A549 (cell line): ENCODE measurements at regions not wholly inside any gene's neighbourhood (a gene's known extent, or its start where the extent isn't known, plus 50 kb on each side); places are given as distances from the start of the nearest gene placed in this dataset.
A peak's percentile ranks its signal among the peaks of the same experiment; 100 is the strongest.

Experiments
- ATAC-seq, 2 experiments: fragments of 200-7000 bp in 1 of 2; fragments of >200 bp in 1 of 2; cut with Nextera tagmentation in 1 of 2; cut with Tn5 transposase in 1 of 2; 3 replicates each; pipeline versions ENCODE4 v1.8.0 to v1.9.1; 2018 to 2020; ENCODE audit warnings: mild to moderate bottlenecking in 1 of 2, moderate library complexity in 1 of 2
- CTCF ChIA-PET: fragments of 300-600 bp; sonication (Branson Sonifier 250); formaldehyde crosslinking; extraction: SDS; loops from one replicate; lab custom pipeline; 2021; ENCODE audit warnings: antibody characterized with exemption, inconsistent platforms; lab: Yijun Ruan, JAX
- POLR2A ChIA-PET: fragments of 350-600 bp; formaldehyde crosslinking; extraction: SDS; loops from one replicate; lab custom pipeline; 2021; ENCODE audit warnings: antibody characterized with exemption, inconsistent platforms; lab: Yijun Ruan, JAX
- DNase-seq, 2 experiments: peaks; one replicate each; pipeline versions ENCODE4 v3.0.0 to v3.0.0-alpha.2; 2011 to 2016; ENCODE audit warnings: low read depth in 1 of 2, low spot score in 1 of 2
- FAIRE-seq: peaks from 2 replicates; lab custom pipeline; 2011; peaks lifted over from hg19 to GRCh38; lab: Jason Lieb, UNC
- H3K27ac ChIP-seq, 2 experiments: fragments of >200 bp; sonication (Bioruptor Twin); formaldehyde crosslinking; 3 replicates each; pipeline ENCODE4 v1.5.1; 2016 to 2017
- H3K4me1 ChIP-seq: fragments of >200 bp; sonication (Bioruptor Twin); formaldehyde crosslinking; 3 replicates; pipeline ENCODE4 v1.6.1; 2016
- H3K4me2 ChIP-seq: fragments of >200 bp; sonication (Bioruptor Twin); formaldehyde crosslinking; 3 replicates; pipeline ENCODE4 v1.6.1; 2016
- H3K4me3 ChIP-seq: fragments of >200 bp; sonication (Bioruptor Twin); formaldehyde crosslinking; 3 replicates; pipeline ENCODE4 v1.5.1; 2016
- H3K9me3 ChIP-seq: fragments of >200 bp; sonication (Bioruptor Twin); formaldehyde crosslinking; 3 replicates; pipeline ENCODE4 v1.6.1; 2016
- CBX8 ChIP-seq: fragments of 200-600 bp; sonication (generic); IDR thresholded peaks from 2 replicates; pipeline ENCODE4 v1.6.1; 2016
- CHD2 ChIP-seq: fragments of 150-350 bp; IDR thresholded peaks from 2 replicates; pipeline ENCODE4 v1.6.1; 2014; ENCODE audit warnings: low read length; ENCODE audit not compliant: partially characterized antibody
- E2F6 ChIP-seq: IDR thresholded peaks from 2 replicates; pipeline ENCODE4 v1.6.1; 2012; ENCODE audit warnings: low read depth, borderline replicate concordance
- ELK1 ChIP-seq: fragments of 150-350 bp; IDR thresholded peaks from 2 replicates; pipeline ENCODE4 v1.6.1; 2014; ENCODE audit warnings: low read depth, mild to moderate bottlenecking, low read length
- ESRRA ChIP-seq: fragments of 150-350 bp; IDR thresholded peaks from 2 replicates; pipeline ENCODE4 v1.6.1; 2014; ENCODE audit warnings: mild to moderate bottlenecking, low read length, borderline replicate concordance
- FOSB ChIP-seq: fragments of 250-450 bp; sonication (Bioruptor Pico); IDR thresholded peaks from 2 replicates; pipeline ENCODE4 v1.5.0; 2020; ENCODE audit warnings: mild to moderate bottlenecking, moderate library complexity
- HOXA7 ChIP-seq: fragments of 250-450 bp; sonication (Bioruptor Pico); IDR thresholded peaks from 2 replicates; pipeline ENCODE4 v1.5.0; 2020; ENCODE audit warnings: mild to moderate bottlenecking, moderate library complexity
- JUNB ChIP-seq: fragments of >200 bp; sonication (Bioruptor Twin); formaldehyde crosslinking; IDR thresholded peaks from 2 replicates; pipeline ENCODE4 v1.6.1; 2016
- KDM5A ChIP-seq: fragments of 200-600 bp; sonication (generic); IDR thresholded peaks from 2 replicates; pipeline ENCODE4 v1.6.1; 2016; ENCODE audit warnings: antibody characterized with exemption, mild to moderate bottlenecking
- MAFK ChIP-seq: fragments of 450-650 bp; IDR thresholded peaks from 2 replicates; pipeline ENCODE4 v1.6.1; 2014; ENCODE audit not compliant: partially characterized antibody
- NPAS2 ChIP-seq: fragments of 250-450 bp; sonication (Bioruptor Pico); IDR thresholded peaks from 2 replicates; pipeline ENCODE4 v1.8.0; 2022; ENCODE audit warnings: mild to moderate bottlenecking, moderate library complexity, borderline replicate concordance
- POLR2A ChIP-seq: IDR thresholded peaks from 2 replicates; pipeline ENCODE4 v1.6.1; 2012; ENCODE audit warnings: mild to moderate bottlenecking, low read length
- POLR2AphosphoS2 ChIP-seq: conservative IDR thresholded peaks from 2 replicates; pipeline ENCODE4 v1.6.1; 2012; ENCODE audit warnings: low read length, improper control_type of control experiment, inconsistent platforms
- RAD21 ChIP-seq, 2 experiments: fragments of >200 bp in 1 of 2; sonication (Bioruptor Twin) in 1 of 2; formaldehyde crosslinking in 1 of 2; IDR thresholded peaks in 1 of 2; conservative IDR thresholded peaks in 1 of 2; 2 replicates in 1 of 2; 3 replicates in 1 of 2; pipeline ENCODE4 v1.6.1; 2012 to 2018; ENCODE audit warnings: inconsistent platforms in 1 of 2
- RARB ChIP-seq: fragments of 250-450 bp; sonication (Bioruptor Pico); IDR thresholded peaks from 2 replicates; pipeline ENCODE4 v1.8.0; 2021; ENCODE audit warnings: mild to moderate bottlenecking, moderate library complexity
- SMC3 ChIP-seq: fragments of >200 bp; sonication (Bioruptor Twin); formaldehyde crosslinking; IDR thresholded peaks from 3 replicates; pipeline ENCODE4 v1.6.1; 2018; ENCODE audit warnings: inconsistent platforms
- ZC3H11A ChIP-seq: fragments of 450-650 bp; IDR thresholded peaks from 2 replicates; pipeline ENCODE4 v1.6.1; 2014; ENCODE audit warnings: antibody characterized with exemption, mild to moderate bottlenecking
- WGBS: methylation state at CpG from one replicate; pipeline ENCODE4 v1.1.6; 2017; ENCODE audit errors: missing lambda C conversion rate; 5-methylcytosine and 5-hydroxymethylcytosine counted together
- TF ChIP-seq, protein P1 (sequence below): fragments of >200 bp; sonication (Bioruptor Twin); formaldehyde crosslinking; IDR thresholded peaks from 3 replicates; pipeline ENCODE4 v1.6.1; 2016

DNA sequence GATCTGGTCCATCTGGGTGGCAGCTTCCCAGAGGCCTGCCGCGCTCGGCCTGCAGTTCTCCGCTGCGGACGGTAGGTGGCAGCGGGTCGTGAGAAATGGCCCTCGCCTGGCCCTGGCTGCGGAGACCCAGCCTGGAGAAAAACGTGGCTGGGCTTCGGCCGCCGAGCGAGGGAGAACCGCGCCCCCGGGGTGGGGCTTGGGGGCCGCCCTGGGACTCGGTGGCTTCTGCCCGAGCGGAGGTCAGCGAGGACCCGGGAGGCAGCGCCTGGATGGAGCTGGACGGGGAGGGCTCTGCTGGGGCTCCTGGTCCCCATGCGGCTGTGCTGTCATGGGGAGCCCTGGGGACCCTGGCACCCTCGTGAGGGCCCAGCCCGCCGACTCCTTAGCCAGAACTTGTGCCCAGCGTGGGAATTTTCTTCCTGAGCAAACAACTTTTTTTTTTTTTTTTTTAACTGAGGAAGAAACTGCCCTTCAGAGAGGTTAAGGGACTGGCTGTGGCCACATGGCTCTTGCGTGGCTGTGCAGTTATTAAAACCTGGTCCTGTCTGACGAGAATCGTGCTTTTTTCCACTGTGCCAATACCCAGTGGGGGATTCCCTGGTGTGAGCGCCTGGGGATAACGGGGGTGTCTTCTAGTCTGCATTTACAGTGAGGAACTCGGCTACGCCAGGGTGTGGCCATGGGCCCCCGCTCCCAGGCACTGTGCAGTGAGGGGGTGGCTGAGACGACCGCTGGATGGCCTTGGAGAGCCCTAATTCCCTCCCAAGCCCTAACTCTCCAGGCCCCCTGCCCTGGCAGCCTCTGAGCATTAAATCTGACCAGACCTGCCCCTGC lies 535.6 kb downstream of the INSC start (continued):
- TF ChIP-seq ELK1 (no peak), FOSB (no peak), JUNB (no peak), KDM5A (no peak), CHD2 (no peak), RAD21 (conservative IDR thresholded peaks at IDR 0.05 in 1 of 2, IDR thresholded peaks at IDR 0.05 in 1 of 2) (peak; percentile 83 to 95), POLR2AphosphoS2 (no peak)
- TF ChIP-seq, protein P1, sequence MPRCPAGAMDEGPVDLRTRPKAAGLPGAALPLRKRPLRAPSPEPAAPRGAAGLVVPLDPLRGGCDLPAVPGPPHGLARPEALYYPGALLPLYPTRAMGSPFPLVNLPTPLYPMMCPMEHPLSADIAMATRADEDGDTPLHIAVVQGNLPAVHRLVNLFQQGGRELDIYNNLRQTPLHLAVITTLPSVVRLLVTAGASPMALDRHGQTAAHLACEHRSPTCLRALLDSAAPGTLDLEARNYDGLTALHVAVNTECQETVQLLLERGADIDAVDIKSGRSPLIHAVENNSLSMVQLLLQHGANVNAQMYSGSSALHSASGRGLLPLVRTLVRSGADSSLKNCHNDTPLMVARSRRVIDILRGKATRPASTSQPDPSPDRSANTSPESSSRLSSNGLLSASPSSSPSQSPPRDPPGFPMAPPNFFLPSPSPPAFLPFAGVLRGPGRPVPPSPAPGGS: no peak

- no peak for DNase-seq
- Histone ChIP-seq H3K27ac (peak overlapping the region in 1 of 2 experiments; percentile 84; a peak in 1 of 6 replicates), H3K4me2 (peak overlapping the region; percentile 91; the same call in 1 of the 3 replicates), H3K9me3 (no peaks in the 10 kb centered on the region), H3K4me3 (no peak overlapping the region), H3K4me1 (peaks cover 10% of the 10 kb centered on the region)
- no peak for ATAC-seq
- ChIA-PET POLR2A (no interaction called here), CTCF (interaction anchor here (1.5 to 2.5 kb wide), 4 partner anchors 11 to 956 kb away, joined by 5 to 10 read pairs (median 5); no protein-coding TSS in a partner anchor)
- no peak for FAIRE-seq
- TF ChIP-seq CBX8: no peak
- no peak for TF ChIP-seq NPAS2 (CRISPR knock-in tag)
- TF ChIP-seq ZC3H11A: no peak
- TF ChIP-seq SMC3: no peak
- TF ChIP-seq MAFK: no peak
- no peak for TF ChIP-seq RARB (CRISPR knock-in tag)
- TF ChIP-seq ESRRA: no peak
- 93% methylated on average over 22 of the region's 22 CpGs for WGBS
These were observed 536.3 kb downstream of the INSC start for GRCh38 chr11:15651033-15651432.

- no peak for FAIRE-seq
- WGBS: 85% methylated on average over 11 of the region's 11 CpGs
- CTCF ChIA-PET: interaction anchor here (1.4 kb wide), 1 partner anchor 962 kb away, joined by 4 read pairs; no protein-coding TSS in a partner anchor
These were observed 537.1 kb downstream of the INSC start for GRCh38 chr11:15651816-15652215.

More at GRCh38 chr11:15651816-15652215, 537.1 kb downstream of the INSC start:
- DNase-seq: no peak
- POLR2A ChIA-PET: no interaction called here
- Histone ChIP-seq H3K9me3 (no peaks in the 10 kb centered on the region), H3K27ac (no peak overlapping the region), H3K4me1 (peaks cover 10% of the 10 kb centered on the region)
- TF ChIP-seq POLR2A: no peak
- TF ChIP-seq ELK1: no peak
- TF ChIP-seq HOXA7: no peak
- TF ChIP-seq E2F6: no peak
- TF ChIP-seq ESRRA: no peak
- TF ChIP-seq, all 56 proteins: peak for 0
- Histone ChIP-seq H3K4me2 (no peak overlapping the region), H3K4me3 (no peak overlapping the region)
- ATAC-seq: no peak
